Left lung (tissue), 4 donors: ENCODE measurements at regions not wholly inside any gene's neighbourhood (a gene's known extent, or its start where the extent isn't known, plus 50 kb on each side); places are given as distances from the start of the nearest gene placed in this dataset.

Experiments used
- ATAC-seq: fragments of 200-7000 bp; cut with Tn5 transposase; one replicate; pipeline ENCODE4 v1.9.1; 2020; ENCODE audit warnings: moderate library complexity
- DNase-seq, 4 donors: peaks; one replicate each; pipeline ENCODE4 v3.0.0-alpha.2; 2013 to 2020
- H3K27ac ChIP-seq, 2 donors: fragments of 200-600 bp; sonication (generic) in 1 of 2; one replicate each; pipeline versions ENCODE4 v1.5.0 to v1.8.0; 2020 to 2021
- H3K27me3 ChIP-seq, 2 donors: fragments of 200-600 bp; sonication (generic) in 1 of 2; one replicate each; pipeline versions ENCODE4 v1.5.0 to v1.8.0; 2020 to 2021
- H3K36me3 ChIP-seq, 2 donors: fragments of 200-600 bp; sonication (generic) in 1 of 2; one replicate each; pipeline versions ENCODE4 v1.5.0 to v1.8.0; 2020 to 2021
- H3K4me1 ChIP-seq, 2 donors: fragments of 200-600 bp; one replicate each; pipeline ENCODE4 v1.8.0; 2021
- H3K4me3 ChIP-seq, 2 donors: fragments of 200-600 bp; sonication (generic) in 1 of 2; one replicate each; pipeline versions ENCODE4 v1.5.0 to v1.8.0; 2020 to 2021; ENCODE audit warnings: mild to moderate bottlenecking in 1 of 2
- H3K9me3 ChIP-seq, 2 donors: fragments of 200-600 bp; sonication (generic) in 1 of 2; one replicate each; pipeline versions ENCODE4 v1.5.0 to v1.8.0; 2020 to 2021
- CTCF ChIP-seq, 2 donors: fragments of 200-600 bp; sonication (generic) in 1 of 2; IDR thresholded peaks; one replicate each; pipeline versions ENCODE4 v1.5.0 to v1.8.0; 2021; ENCODE audit warnings: antibody characterized with exemption in 2 of 2
- intact Hi-C, 2 donors: fragments of 100-400 bp; cut with DNase I; formaldehyde crosslinking; loops; one replicate each; pipeline versions ENCODE4 v1.11.2 to v1.14.2; 2022
- donor health status: DM: no; HTN: yes; CAD: no.
- donor health status: DM: no; HTN: no; CAD: no.

DNA sequence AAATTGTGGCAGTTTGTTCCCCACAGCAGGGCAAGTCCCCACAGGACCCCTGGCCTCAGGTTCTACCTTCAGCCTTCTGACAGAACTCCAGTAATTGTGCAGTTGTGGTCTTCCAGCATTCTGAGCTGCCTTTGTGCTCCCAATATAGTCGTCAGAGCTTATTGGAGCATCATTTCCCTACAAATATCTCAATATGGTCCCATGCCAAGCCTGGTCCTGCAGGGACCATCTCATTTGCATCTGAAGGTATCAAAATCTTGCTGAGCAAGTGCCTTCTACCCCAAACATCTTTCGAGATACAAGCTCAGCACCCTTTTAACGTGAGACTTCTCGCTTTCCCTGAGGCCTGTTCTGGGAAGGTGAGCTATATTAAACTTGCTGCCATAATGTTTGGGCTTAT is 333.9 kb upstream of the CDH11 start:
- intact Hi-C loops = no loop called here
- H3K4me1 ChIP-seq = no peaks in the 10 kb centered on the region

GRCh38 chr16:65453646-65454045 is 331.8 kb upstream of the CDH11 start:
- H3K27me3 ChIP-seq = no peaks in the 10 kb centered on the region
- no peaks in the 10 kb centered on the region for H3K36me3 ChIP-seq
- intact Hi-C loops = no loop called here
- no peak for DNase-seq
- no peaks in the 10 kb centered on the region for H3K4me1 ChIP-seq
- no peak overlapping the region for H3K27ac ChIP-seq
- no peak for ATAC-seq
- no peak overlapping the region for H3K4me3 ChIP-seq
- H3K9me3 ChIP-seq = peaks cover 0 to 8% of the 10 kb centered on the region in 2 donors
- TF ChIP-seq CTCF (IDR thresholded peaks at IDR 0.05) = no peak

More for the DNA sequence above, 333.9 kb upstream of the CDH11 start:
- ATAC-seq = no peak
- H3K4me3 ChIP-seq = no peak overlapping the region
- H3K27me3 ChIP-seq = no peaks in the 10 kb centered on the region
- H3K27ac ChIP-seq = no peak overlapping the region
- no peaks in the 10 kb centered on the region for H3K36me3 ChIP-seq
- peaks cover 0 to 1% of the 10 kb centered on the region in 2 donors for H3K9me3 ChIP-seq
- TF ChIP-seq CTCF (IDR thresholded peaks at IDR 0.05) = no peak
- no peak for DNase-seq

DNA sequence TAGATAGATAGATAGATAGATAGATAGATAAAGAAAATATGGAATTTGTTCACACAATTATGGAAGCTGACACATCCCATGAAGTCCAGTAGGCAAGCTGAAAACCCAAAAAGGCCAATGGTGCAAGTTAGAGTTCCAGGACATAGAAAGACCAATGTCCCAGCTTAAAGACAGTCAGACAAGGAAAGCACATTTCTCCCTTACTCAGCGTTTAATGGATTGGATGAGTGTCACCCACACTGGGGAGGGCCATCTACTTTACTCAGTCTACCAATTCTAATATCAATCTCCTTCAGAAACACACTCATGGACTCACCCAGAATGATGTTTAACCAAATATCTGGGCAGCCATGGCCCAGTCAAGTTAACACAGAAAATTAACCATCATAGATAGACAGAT is 327.7 kb upstream of the CDH11 start:
- intact Hi-C loops = no loop called here
- no peak overlapping the region for H3K4me3 ChIP-seq
- DNase-seq (no peak), ATAC-seq (no peak)
- no peak for TF ChIP-seq CTCF (IDR thresholded peaks at IDR 0.05)
- H3K9me3 ChIP-seq = peaks cover 0 to 13% of the 10 kb centered on the region in 2 donors
- H3K4me1 ChIP-seq = no peaks in the 10 kb centered on the region
- no peaks in the 10 kb centered on the region for H3K27me3 ChIP-seq
- H3K27ac ChIP-seq = no peak overlapping the region
- no peaks in the 10 kb centered on the region for H3K36me3 ChIP-seq

DNA sequence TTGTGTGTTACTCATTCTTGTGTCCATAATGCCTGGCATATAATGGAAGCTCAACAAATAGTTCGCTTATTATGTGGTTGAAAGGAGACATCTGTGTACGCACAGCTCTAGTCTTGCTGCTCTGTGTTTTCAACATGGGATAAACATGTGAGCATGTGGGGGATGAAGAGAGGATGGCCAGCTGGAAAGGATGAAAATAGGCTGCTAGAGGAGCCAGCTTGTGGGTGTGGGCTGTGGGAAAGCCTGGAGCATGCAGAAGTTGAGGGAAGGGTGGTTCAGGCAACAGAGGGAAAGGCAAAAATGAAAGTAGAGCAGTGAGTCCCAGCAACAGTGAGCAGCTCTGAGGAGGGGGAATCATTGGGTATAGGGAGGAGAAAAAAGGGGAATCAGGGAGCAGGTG is 324.6 kb upstream of the CDH11 start:
- no peak for TF ChIP-seq CTCF (IDR thresholded peaks at IDR 0.05)
- Histone ChIP-seq H3K27me3 (no peaks in the 10 kb centered on the region), H3K4me1 (no peaks in the 10 kb centered on the region), H3K36me3 (no peaks in the 10 kb centered on the region), H3K9me3 (peaks cover 0 to 13% of the 10 kb centered on the region in 2 donors), H3K27ac (no peak overlapping the region), H3K4me3 (no peak overlapping the region)
- intact Hi-C loops = no loop called here
- ATAC-seq = no peak
- peak in 1 of 4 donors; percentile 9 for DNase-seq

- Histone ChIP-seq H3K27me3 (no peaks in the 10 kb centered on the region), H3K4me1 (no peaks in the 10 kb centered on the region), H3K9me3 (peaks cover 0 to 13% of the 10 kb centered on the region in 2 donors), H3K27ac (no peak overlapping the region), H3K36me3 (no peaks in the 10 kb centered on the region), H3K4me3 (no peak overlapping the region)
- intact Hi-C loops = no loop called here
- no peak for TF ChIP-seq CTCF (IDR thresholded peaks at IDR 0.05)
- no peak for ATAC-seq
- DNase-seq = peak in 1 of 4 donors; percentile 13
Measured at GRCh38 chr16:65445313-65446260, 323.7 kb upstream of the CDH11 start.
